NCI-H2107 treated with DMSO at 0.1 percent for 48 hours (cell line): ENCODE measurements at regions not wholly inside any gene's neighbourhood (a gene's known extent, or its start where the extent isn't known, plus 50 kb on each side); places are given as distances from the start of the nearest gene placed in this dataset.
A peak's percentile ranks its signal among the peaks of the same experiment; 100 is the strongest.

ENCODE experiments used
- DNase-seq: peaks from one replicate; lab custom pipeline; 2025; ENCODE audit not compliant: unreplicated experiment; lab: John Stamatoyannopoulos, UW

DNA sequence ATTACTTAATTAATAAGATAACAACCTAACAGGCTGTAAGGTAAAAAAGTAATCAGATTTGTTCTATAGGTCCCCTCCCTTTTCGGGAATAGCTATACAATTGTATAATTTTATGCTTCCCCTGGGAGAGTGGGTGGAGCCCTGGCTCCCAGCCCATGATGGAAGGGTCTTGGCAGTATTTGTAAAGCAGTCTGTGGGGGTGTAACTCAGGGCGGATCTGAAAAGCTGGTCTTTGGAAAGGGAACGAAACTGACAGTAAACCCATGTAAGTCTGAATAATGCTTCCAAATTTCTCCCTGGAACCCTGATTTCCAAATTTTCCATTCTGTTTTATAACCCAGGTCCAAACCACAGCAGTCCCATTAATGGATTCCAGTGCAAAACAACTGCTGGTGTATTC is 110.4 kb downstream of the DAD1 start:
- no peak for DNase-seq

DNA sequence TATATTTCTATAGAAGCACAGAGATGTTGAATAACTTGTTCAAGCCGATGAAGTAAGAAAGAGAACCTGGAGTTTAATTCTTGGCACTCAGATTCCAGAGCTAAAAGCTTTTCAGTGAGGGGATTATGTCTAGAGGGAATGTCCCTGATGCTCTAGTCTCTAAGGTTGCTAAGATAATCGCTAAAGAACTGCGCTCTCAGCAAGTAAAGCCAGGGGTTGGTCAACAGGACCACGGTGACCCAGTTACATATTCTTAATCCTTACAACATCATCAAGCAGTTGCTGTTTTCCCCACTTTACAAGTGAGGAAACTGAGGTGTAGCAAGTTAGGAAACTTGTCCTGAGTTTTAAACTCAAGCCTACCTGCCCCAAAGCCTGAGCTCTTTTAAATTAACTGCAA is 110.8 kb downstream of the DAD1 start:
- DNase-seq, result no peak

DNA sequence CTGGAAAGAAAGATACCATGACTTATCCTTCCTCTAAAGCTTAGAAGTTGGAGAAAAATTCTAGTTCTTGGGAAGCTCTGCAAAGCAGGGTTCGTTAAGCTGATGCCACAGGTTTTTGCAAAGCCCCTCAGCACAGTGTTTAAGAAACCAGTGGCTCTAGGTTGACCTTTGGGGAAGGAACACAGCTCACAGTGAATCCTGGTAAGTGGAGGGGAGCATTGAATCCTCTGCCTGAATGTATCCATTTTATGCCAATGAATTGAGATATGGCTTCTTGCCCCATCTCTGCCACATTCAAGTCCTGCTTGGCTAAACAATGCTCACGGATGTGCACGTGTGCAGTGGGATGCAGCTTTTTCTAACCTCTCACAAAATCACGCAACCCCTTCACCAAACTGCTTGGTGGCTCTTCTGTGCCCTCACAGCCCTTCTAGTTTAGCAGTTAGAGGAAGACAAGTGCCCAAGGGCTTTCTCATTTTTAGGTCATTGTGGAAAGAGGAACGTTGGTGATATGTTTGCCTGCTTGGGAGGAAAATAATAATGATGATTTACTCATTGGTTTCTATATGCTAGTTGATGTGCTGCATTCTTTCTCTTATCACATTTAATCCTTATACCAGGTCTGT is 111.3 kb downstream of the DAD1 start:
- DNase-seq, result no peak

DNA sequence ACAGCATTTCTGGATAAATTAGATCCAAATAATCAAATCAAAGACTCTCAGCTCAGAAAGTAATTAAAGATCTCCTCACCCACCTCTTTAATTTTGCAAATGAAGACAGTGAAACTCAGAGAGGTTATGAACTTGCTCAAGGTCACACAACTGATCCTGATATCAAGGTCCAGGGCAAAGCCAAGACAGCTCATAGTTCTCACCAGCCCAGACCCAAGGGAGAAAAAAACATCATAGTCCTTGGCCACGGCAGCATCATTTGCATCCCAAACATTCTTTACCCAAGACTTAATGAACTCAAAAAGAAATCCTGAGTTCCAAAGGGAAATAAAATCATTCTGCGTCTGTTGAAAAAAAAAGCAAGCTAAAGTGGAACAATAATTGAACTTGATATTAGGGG is 112.1 kb downstream of the DAD1 start:
- no peak for DNase-seq

DNA sequence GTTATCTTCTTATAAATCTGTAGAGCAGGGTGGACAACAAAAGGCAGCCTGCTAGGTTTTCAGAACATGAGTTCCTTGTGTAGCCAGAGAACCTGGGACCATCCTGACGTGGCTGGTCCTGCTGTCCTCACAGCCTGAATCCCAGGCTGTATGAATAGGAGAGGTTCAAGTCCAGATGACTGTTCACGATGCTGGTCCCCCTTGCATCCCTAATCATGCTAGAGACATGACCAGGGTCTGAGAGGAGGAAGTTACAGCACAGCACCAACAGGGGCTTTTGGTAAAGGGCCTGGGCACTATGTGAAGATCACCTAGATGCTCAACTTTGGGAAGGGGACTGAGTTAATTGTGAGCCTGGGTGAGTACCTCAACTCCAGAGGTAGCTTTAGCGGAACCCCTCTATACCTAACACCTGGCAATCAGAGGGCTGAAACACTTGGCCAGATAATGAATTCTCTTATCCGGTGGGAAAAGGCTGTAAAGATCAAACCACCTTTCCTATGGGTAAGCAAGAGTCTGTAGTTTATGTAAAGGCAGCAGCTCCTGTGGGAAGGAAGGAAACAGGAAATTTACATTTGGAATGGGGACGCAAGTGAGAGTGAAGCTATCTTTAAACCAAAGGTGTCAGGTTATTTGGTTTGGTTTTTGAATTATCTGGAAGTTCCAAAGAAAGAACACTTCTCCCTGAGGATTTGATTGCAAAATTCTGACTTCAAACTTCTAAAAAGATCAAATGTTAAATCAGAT is 112.8 kb downstream of the DAD1 start:
- DNase-seq, result no peak

DNA sequence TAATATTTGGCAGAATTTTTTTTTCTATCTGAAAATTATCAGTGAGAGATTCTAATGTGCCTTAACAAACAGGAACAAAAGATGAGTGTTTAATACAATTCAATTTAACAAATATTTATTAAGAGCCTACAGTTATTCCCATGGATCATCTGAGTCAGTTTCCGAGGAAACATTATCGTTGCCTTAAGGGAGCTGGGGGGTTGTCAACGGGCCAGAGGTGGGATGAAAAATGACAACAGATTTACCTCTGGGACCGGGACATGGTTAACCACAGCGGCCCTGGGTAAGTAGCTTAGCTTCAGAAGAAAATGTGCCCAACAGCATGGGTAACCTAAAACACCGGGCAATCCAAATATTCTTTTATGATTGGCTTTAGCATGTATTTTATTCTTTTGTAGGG is 113.6 kb downstream of the DAD1 start:
- no peak for DNase-seq

DNA sequence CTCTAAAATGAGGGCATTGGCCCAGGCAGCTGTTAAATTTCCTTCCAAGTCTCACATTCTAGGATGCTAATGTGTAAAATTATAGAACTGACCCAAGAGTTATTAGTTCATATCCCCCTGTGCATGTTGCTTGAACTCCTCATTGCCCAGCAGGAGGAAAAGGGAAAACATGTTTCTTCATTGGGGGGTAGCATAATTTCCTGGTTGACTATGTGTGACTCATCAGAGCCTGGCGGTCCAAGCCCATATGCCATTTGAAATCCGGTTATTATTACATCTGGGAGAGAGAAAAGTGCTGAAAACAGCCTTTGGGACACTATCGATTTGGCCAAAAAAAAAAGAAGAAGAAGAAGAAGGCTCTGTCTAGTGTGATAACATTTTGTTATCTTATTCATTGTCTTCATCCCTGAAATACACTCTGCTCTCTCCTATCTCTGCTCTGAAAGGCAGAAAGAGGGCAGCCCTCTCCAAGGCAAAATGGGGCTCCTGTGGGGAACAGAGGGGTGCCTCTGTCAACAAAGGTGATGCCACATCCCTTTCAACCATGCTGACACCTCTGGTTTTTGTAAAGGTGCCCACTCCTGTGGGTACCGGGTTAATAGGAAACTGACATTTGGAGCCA is 114.2 kb downstream of the DAD1 start:
- DNase-seq, result no peak

DNA sequence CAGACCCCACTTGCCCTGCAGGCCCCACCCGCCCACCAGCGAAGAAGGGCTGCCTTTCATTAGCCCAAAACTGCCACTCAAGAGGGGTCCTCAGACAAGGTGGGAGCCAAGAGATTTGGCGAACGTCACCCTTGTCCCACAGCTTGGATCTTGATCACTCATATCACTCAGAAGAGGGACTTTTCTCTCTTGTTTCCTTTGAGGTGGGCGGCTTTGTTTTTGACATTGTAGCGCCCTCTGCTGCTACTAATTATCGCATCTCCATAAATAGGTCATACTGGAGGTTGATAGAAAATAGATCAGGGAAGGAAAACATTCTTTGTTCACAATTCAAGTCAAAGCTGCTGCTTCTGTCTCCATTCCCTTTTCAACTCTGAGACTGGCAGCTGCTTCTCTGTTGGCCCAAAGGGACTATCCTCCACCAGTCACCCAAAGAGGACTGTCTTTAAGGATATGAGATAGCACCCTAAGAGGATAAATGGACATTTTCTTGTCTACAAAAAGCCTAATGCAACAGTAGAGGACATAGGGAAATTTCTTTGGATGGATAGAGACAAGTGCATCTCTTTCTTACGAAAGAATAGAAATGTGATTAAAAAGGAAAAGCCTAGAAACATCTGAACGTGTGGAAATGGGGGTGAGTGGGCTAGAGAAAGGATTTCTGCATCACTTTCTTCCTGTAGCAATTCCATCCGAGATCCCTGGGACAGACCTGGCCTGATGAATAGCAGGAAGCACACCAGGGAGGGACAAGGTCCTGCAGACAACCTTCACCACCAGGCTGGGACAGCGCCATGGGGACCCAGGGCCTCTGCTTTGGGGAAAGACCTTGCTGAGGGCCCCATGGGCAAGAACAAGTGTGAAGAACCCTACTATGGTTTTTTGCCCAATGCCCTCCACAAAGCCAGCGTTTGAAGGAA is 115.8 kb downstream of the DAD1 start:
- DNase-seq, result peak; percentile 45

DNA sequence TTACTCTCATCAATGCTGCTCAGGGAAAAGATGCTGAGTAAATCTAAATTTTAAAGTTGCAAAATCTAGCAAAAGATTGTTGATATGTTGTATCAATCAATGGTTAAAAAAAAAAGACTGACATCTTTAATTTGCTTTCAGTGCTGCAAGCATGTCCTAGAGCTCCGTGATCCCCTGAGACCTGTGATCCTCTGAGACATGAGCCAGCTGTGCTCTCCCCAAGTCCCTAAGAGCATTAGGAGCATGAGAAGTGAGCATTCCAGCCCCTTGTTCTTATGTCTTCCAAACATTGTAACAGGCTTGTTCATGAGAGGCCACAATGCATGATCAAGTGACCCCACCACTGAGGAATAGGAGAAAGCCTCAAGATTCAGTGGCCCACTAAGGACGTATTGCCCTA is 116.6 kb downstream of the DAD1 start:
- DNase-seq, result no peak

DNA sequence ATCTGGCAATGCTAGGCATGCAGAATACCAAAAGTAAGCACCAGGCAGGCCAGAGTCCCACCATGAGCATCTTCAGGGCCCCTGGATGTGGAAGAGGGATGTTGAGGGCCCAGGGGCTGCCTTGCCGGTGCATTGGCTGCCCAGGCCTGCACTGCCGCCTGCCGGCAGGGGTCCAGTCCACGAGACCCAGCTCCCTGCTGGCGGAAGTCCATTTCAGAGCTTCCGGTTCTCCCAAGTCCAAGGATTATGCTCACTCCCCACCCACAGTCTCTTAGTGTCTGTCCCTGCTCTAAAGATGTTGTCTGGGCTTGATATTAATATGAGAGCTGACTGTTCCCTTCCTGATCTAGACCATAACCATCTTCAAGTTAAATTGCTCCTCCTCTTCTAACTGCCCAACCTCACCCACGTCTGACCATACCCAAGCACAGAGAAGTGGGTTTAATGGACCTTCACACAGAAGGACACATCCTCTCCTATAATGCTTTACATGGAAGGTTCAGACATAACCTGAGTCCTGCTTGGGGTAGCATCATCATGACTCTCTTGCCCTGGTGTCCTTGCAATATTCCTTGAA is 117.4 kb downstream of the DAD1 start:
- DNase-seq, result no peak

DNA sequence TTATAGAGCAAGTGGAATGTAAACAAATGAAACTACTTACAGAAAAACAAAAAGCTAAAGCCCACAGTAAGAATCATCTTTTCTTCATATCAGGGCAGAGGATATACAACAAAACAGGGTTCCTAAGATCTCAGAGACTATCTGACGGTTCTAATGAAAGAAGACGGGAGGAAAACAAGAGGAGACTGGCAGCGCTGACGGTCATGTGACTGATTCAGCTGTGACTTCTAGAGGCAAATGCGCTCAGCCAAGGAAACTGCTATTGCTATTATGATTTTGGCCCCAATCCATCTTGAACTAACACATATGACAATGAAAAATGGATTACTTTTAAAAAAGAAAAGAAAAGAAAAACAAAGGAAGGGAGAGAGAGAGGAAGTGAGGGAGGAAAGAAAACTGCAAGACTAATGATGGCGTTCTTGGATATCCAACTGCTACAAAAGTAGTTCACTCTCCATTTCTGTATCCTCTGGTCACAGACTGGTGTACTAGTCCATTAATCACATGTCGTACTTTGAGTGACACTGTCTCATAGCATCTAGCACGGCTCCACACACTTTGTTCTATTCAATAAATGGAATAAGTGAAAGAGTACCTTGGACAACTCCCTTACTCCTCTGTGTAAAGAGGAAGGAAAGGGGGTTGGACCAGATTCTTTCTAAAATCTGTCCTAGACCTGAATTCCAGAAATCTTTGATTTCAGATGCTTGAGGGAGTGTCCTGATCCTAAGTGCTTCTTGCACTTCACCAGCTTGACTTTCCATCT is 119.3 kb downstream of the DAD1 start:
- DNase-seq, result no peak

DNA sequence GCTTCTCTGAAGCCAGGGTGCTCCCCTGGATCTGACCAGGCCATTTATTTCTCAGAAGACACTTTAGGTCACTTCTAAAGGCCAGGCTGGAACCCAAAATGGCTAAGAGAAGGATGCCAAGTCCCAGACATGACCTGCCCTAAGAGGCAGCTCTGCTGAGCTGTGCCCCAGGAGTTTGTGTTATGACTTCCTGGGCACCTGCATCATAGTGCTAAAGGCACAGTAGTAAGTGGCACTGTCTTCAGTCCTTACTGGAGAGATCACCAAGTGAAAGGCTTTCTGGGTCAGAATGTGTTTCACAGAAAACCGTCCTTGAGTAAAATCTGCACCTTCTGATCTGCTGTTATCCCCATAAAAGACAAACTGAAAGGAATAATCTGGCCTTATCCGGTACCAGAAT is 120.2 kb downstream of the DAD1 start:
- no peak for DNase-seq

DNA sequence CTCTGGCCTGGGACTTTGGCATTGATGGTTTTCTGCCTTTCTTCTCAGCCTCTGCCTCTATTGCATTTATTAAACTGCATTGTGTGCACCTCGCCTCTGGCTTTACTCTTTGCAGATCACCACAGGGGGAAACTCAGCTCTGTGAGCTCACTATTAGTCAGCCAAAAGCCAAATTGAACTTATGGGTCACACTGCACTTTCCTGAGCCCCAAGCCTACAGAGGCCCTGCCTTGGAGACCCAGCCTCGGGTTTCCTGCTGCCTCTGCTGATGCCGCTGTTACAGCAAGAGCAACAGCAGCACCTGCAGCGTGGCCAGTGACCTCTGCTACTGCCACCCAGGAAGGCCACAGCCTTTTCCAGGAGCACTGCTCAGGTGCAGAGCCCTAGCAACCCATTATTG is 122.5 kb downstream of the DAD1 start:
- no peak for DNase-seq

DNA sequence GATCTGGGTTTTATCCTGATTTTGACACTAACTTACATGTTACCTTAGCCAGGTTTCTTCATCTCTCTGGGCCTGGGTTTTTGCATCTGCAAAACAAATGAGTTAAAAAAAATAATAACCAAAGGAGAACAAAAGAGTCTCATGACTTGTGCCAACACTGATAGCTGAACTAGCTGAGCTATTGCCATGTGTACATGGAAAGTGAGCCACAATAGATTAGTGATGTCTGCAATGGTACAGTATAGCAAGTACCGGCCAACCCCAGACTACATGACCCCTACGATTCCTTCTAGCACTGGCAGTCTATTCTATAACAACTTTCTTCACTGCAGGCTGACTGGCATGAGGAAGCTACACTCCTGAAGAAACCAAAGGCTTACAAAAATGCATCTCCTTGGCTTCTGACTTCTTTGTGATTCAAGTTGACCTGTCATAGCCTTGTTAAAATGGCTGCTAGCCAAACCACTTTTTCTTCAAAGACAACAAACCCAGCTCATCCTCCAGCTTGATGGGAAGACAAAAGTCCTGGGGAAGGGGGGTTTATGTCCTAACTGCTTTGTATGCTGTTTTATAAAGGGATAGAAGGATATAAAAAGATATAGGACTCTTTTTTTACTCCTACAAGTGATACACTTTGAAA is 123.7 kb downstream of the DAD1 start:
- DNase-seq, result no peak

DNA sequence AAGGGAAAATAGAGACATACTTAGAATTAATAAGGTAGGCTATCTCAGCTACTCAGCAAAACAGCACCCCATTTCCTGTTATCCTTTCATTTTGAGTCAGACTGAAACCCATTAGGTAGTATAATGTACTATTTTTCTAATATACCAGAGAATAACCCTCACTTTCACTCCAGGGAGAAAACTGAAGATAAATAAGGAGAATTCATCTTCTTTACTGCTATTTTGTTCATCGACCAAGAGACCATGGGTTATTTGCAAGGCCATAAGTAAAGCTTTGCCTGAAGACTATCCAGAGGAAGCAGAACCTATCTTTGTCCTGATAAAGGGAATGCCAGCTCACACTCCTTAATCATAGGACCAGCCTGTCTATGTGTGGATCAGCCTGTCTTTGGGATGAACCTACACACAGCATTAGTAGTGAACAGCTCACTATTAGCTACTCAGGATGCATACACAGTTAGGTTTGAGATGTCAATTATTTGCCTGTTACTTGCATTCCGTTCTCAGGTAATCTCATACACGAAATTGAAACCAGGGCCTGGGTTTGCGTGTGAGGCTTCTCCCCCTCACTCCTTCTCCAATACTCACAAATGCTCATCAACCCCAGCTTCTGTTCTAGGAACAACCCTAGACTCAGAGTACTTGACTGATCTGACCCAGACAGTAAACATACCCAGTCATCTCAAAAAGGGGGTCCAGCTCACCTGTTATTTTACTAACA is 124.4 kb downstream of the DAD1 start:
- DNase-seq, result no peak

DNA sequence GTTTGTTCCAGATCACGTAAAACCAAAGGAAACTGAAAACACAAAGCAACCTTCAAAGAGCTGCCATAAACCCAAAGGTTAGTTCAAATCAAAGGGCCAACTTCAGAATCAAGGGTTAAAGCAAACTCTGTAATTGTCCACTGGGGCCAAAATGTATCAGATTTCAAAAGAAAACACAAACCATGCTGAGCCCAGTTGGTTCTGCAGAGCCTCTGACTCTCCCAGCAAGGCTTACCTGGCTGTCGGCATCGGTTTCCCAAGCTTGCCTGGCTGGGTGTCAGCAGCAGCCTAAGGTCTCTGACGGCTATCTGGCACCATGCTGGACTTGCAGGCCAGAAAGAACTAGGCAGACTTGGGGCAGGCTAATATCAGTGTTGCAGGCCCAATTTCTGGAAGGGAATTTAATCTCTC is 125.3 kb downstream of the DAD1 start:
- DNase-seq, result no peak

DNA sequence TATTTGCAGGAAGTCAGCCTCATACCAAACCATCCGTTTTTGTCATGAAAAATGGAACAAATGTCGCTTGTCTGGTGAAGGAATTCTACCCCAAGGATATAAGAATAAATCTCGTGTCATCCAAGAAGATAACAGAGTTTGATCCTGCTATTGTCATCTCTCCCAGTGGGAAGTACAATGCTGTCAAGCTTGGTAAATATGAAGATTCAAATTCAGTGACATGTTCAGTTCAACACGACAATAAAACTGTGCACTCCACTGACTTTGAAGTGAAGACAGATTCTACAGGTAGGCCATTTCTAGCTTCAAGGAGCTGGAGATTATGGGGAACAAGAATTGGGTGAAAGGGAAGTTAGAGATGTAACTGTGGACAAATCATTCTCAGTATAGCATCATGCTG is 126.1 kb downstream of the DAD1 start:
- no peak for DNase-seq

DNA sequence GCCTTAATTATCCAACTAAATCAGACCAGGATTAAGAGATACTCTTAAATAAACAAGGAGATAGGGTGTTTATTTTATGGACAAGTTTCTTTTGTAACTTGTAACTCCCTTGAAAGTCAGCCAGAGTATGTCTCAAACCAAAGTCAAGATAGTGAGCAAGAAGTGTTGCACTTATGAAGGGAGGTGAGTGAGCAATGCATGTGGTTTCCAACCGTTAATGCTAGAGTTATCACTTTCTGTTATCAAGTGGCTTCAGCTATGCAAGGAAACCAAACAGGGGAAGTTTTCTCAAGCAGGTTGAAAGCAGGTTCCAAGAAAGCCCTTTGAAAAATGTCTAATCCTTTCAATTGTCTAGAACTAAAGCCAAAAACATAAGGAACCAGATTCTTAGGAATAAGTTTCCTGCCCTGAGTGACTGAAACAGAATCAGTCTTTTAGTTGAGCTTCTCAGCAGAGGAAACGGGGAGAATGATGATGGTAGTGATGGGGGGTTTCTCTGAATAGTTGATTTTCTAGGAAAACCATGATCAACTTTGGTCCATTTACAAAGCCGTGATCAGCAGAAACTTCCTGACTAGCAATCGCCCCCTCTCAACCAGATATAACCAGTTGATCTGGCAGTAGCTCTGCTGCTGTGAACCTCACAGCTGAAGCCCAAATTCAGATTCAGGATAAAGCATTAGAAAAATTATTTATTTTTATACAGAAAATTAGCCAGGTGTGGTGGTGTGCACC is 128.4 kb downstream of the DAD1 start:
- DNase-seq, result no peak

DNA sequence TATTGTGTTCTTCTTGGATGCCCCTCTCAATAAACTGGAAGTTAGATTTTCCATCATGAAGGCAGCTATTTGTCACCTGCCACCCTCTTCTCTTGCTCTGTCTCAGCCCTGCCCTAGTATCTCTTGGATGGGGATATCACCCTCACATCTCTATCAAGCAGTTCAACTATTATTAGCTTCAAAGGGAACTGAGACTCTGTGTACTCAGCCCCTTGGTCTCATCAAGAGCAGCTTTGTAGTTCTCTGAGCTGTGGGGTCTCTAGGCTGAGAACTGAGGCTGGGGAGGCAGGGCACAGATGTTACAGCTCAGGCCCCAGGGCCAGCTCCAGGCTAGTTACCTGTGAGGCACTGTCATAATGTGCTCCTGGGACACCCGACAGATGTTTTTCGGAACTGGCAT is 130.3 kb downstream of the DAD1 start:
- no peak for DNase-seq
